ENCODE measurements at regions not wholly inside any gene's neighbourhood (a gene's known extent, or its start where the extent isn't known, plus 50 kb on each side); places are given as distances from the start of the nearest gene placed in this dataset.

DNA sequence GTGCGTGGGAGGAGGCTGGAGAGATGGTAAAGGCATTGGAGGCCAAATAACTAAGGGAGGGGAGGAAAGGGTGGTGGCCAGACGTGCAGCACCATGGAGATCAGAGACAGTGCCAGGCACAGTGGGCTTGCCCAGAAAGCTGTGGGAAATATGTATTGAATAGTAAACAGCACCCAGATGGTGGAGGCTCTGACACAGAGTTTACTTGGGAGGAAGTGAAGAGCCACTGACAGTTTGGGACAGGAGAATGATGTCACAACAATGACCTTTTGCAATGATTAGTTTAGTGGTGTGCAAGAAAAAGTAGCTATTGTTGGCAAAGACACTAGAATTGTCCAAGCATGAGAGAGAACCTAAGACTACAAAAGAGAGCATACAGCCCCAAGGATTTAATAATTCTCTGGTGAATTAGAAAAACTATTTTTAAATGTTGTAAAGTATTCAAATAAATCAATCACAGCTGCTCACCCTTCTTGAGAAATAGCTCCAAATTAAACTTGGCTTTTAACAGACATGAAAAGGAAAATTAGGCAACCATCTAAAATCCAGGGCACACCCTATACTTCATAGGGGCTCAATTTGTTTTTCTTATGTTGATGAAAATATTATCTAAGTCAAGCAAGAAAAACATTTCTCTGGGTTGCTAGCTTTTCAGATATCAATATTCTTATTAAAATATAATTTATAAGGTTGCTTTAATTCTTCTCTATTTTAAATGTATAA lies 458.7 kb upstream of the HNRNPA3 start:
- TF ChIP-seq GATA2 (IDR thresholded peaks at IDR 0.05; ENCODE audit: low read depth, low read length): no peak
- no peak for TF ChIP-seq GATA3 (IDR thresholded peaks at IDR 0.05; ENCODE audit: low read depth, low read length)

All from SH-SY5Y (cell line).